SHP77 treated with DMSO at 0.1 percent for 48 hours (cell line): ENCODE measurements at regions not wholly inside any gene's neighbourhood (a gene's known extent, or its start where the extent isn't known, plus 50 kb on each side); places are given as distances from the start of the nearest gene placed in this dataset.

Experiments
- DNase-seq: peaks from one replicate; lab custom pipeline; 2025; lab: John Stamatoyannopoulos, UW

- DNase-seq = no peak
Observed at GRCh38 chr6:111958534-111958933, 85.3 kb upstream of the FYN start.

- DNase-seq = no peak
Observed at GRCh38 chr6:111959766-111960165, 86.5 kb upstream of the FYN start.

DNA sequence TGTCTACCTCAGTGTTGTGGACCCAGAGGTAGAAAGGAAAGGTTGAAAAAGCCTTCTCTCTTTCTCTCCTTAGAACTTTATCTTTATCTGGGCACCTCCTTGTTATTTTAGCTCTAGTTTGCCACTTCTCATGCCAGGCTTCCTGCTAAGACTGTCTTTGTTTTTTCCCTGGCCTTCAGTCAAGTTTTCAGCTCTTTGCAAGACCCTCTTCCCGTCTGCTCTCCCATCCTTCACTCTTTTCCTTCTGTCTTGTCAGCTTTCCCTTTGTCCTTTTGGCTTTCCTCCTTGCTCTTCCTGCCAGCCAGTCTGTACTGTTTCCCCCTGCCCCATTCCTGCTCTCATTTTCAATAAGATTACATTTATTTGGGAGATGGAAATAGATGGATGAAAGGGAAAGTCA, 86.8 kb upstream of the CCN6 start:
- DNase-seq = no peak

DNA sequence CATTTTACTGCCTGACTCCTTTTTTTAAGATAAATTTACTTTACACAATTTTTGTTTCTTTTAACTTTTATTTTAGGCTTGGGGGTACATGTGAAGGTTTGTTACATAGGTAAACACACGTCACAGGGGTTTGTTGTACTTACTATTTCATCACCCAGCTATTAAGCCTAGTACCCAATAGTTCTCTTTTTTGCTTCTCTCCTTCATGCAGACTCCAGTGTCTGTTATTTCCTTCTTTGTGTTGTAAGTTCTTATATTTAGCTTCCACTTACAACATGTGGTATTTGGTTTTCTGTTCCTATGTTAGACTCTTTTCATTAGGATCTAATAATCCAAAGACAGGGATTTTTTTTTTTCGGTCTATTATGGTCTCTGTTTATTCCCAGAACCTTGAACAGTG, 83.5 kb upstream of the CCN6 start:
- no peak for DNase-seq

GRCh38 chr6:111971181-111971841, 82.6 kb upstream of the CCN6 start:
- DNase-seq = no peak

DNA sequence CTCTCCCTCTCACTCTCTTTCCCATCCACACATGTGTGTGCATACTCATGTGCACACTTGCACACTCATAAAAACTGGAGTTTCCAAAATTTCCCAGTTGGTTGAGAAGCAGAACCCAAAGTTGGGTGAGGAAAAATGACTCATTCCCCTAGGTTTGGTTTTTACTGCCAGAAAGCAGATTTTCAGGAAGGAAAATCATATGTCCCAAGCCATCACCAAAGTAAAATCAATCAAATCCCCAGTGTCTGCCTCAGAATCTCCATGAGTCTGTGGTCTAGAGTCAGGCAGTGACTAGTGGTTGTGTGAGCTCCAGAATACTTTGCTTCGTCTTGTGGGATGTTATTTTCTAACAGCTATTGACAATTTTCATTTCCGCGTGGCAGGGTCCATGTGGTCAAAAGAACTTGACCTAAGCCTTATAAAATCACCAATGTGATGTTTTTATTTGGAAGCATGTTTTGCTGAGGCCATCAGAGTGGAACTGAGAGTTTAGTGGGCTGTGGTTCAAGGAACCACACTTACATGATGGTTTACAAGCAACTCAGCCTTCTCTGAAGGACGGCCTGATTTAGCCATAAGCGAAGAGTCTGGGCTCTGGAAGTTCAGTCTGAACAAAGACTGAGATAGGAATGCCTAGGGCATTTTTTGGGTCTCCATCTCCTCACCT, 81.9 kb upstream of the CCN6 start:
- no peak for DNase-seq

DNA sequence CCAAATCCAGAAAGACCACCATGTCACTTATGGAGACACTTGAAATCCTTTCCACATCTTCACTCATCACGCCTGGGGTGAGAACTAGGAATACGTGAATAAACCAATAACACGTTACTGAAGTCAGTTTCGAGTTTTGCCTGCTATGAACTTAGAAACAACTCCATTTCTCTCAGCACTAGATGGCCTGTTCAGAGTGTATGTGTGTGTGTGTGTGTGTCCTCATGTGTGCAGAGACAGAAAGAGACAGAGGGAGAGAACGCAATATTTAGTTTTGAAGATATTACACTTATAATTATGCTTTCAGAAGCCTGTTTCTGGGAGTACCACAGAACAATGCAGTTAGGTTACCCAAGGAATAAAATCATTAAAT, 81.2 kb upstream of the CCN6 start:
- DNase-seq = no peak

DNA sequence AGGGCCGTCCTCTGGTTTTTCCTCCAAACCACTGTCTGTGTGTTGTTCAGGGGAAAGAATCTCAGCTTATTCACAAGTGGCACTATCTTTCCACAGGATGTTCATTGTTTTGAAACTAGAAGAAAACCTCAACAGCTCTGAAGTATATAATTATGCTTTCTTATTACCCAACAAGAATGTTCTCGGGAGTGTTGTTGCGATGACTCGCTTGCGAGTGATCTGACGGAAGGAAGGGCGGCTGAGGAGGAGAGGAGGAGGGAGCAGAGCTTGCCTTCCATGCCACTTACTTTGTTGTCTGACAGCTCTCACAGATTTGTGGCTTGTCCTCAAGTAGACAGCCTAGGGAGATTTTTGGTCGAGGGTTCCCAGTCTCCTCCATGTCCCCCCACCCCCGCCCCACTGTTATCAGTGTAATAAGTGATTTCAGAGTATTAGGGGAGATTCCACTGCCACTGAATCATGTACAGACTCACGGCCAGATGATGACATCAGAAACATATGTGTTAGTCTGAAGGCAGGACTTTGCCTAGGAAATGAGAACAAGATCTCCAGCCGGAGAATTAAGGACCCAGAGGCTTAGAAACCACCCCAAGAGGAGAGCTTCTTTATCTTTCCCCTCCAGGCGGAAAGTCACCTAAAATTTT, 80.7 kb upstream of the CCN6 start:
- no peak for DNase-seq

DNA sequence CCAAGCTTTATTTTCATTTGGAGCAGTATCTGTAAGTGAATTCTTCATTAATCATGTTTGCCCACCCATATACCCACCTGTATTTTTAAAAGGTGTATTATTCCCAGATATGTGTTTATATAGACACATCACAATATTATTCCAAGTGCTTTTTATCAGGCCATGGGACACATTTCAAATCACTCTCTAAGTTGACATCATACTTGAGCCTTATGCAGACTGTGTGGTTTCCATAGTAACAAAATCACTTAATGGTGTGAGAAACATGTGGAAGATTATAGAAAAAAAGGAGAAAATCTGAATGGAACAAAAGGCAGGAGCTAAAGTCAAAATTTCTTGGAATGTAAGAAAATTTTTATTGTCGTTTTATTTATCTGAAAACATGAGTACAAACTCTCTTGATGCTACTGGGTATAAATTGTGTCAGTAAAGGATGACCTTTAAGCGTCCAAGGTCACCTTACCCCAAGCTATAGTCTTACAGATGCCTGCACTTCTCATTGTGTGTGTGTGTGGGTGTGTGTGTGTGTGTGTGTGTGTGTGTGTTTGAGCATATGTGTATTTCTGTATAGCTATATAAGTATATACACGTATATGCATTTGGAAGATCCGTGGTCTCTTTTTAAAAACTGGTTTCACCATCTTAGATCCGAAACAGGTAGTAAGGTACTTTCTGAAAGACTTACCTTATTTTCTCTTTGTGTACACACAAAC, 79.8 kb upstream of the CCN6 start:
- no peak for DNase-seq

DNA sequence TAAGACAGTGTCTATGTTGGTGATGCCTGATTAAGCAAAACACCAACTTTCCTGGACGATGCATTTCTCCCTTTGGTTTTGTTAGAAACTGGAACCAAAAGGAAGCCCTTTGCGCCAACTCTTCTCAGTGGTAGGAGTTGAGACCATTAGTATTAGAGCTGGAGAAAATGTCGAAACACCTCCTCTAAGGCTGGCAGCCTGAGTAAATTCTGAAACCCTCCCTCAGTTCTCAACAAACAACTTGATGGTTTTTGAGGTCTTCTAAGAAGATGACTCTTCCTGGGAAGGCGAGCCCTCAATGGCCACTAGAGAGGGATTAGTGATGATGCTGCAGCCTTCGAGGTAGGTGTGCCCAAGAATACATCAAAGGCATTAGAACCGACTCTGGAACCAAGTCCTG, 78.4 kb upstream of the CCN6 start:
- DNase-seq = no peak

- DNase-seq = no peak
Observed at GRCh38 chr6:111976139-111976538, 77.8 kb upstream of the CCN6 start.

- DNase-seq = no peak
Observed at GRCh38 chr6:111978532-111979149, 75.3 kb upstream of the CCN6 start.

DNA sequence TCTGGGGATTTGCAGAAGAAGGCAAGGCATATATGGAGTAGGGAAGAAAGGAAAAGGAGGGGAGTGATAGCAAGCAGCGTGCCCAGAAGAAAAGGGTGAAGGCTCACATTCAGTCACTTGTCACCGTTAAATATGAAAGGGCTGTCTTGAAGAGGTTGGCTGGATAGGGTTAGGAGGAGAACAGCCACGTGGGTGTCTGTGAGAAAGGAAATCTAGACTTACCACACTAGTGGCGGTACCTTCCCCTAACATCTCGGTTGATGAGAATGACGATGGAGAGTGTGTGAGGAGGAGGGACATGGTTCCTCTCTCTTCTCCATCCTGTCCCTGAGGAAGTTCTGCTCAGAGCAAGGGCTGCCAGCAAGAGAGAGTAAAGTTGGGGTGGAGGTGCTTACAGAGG, 74.3 kb upstream of the CCN6 start:
- no peak for DNase-seq

- DNase-seq = no peak
Observed at GRCh38 chr6:111980143-111980542, 73.8 kb upstream of the CCN6 start.

DNA sequence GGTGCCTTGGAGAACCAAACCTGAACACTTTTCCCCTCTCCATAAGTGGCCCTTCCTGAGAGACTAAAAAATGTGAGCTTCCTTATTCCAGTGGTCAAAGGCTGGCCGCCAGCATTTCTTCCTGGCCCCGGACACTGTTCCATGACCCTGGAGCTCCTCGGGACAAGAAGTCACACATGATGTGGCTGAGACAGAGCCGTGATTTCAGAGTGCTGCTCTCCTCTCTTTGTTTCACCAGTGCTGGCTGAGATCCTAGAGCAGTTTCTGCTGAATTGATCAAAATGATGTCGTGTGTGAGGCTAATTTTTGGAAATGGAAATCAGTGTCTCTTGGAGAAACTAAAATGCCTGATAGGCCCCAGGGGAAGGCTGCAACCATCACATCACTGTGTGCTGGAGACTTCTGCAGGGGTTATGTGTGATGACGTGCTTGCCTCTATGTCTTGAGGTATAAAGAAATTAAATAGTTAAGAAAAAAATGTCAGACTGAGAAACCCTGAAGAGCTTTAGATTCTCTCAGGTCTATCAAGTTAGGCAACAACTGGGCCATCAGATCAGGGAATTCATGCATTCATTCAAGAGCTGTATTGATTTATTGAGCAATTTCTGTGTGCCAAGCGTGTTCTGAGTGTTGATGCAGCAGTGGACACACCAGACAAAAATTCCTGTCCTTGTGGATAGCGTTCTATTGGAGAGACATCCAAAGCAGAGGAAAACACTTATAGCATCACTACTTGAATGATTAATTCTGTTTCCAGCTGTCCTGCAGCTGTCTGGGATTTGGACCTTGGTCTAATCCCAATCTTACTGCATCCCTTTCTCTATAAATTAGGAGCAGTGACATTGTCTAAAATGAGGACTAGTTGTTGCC, 72.7 kb upstream of the CCN6 start:
- no peak for DNase-seq

GRCh38 chr6:111982681-111983080, 71.2 kb upstream of the CCN6 start:
- DNase-seq = no peak

- DNase-seq = no peak
Observed at GRCh38 chr6:111983193-111983592, 70.7 kb upstream of the CCN6 start.

GRCh38 chr6:111984081-111984480, 69.8 kb upstream of the CCN6 start:
- no peak for DNase-seq

GRCh38 chr6:111984516-111985201, 69.2 kb upstream of the CCN6 start:
- no peak for DNase-seq

- DNase-seq = no peak
Observed at GRCh38 chr6:111985202-111985731, 68.6 kb upstream of the CCN6 start.

DNA sequence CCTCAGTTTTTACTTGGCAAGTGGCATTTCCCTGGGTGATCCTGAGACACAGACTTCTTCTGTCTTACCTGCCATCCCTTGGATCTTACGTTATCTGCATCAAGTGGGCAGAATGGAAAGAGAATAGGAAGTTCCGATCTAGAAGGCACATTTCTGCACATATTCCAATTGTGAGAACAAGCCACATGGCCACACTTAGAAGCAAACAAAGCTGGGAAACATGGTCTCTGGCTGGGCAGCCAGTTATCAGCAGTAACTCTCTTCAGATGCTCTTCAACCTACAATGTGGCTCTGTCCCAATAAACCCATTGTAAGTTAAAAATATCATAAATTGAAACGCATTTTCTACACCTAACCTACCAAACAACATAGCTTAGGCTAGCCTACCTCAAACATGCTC, 67.3 kb upstream of the CCN6 start:
- DNase-seq = no peak
